Pulmonary artery endothelial cell (primary cell): ENCODE measurements at regions not wholly inside any gene's neighbourhood (a gene's known extent, or its start where the extent isn't known, plus 50 kb on each side); places are given as distances from the start of the nearest gene placed in this dataset.

Source experiments
- DNase-seq: peaks from one replicate; pipeline ENCODE4 v3.0.0-alpha.2; 2011; ENCODE audit warnings: low read depth, low spot score

DNA sequence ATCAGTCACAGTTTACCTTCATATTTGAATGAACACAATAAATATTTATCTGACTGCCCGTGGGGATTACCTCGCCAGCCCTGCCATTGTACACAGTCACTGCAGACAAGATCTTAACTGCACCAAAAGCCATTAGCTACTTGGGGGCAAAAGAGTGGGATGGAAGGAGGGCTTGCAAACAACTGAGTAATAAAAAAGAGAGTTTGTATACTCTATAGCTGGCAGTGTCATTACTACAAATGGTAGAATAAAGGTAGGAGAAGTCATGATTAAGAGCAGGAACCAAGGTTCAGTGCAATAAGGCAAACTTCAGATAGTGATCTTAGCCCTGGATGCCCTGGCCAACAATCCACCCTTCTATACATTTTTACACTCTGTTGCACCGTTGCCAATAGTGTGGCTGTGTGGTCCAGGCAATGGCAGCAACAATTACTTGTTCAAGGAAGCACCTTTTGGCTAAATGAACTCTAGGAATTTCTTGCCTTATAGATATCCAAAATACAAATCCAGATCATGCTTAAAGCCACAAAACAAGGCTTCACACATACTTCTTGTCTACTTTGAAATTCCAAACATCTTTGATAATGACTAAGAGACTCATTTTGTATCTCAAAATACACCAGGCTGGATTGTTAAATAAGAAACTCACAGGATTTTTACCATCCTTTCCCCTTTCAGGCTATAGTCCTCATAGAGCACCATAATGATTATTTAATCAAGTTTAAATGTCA is 955.4 kb upstream of the ADGRB3 start:
- no peak for DNase-seq

GRCh38 chr6:67676892-67677291 is 958.2 kb upstream of the ADGRB3 start:
- DNase-seq = no peak

DNA sequence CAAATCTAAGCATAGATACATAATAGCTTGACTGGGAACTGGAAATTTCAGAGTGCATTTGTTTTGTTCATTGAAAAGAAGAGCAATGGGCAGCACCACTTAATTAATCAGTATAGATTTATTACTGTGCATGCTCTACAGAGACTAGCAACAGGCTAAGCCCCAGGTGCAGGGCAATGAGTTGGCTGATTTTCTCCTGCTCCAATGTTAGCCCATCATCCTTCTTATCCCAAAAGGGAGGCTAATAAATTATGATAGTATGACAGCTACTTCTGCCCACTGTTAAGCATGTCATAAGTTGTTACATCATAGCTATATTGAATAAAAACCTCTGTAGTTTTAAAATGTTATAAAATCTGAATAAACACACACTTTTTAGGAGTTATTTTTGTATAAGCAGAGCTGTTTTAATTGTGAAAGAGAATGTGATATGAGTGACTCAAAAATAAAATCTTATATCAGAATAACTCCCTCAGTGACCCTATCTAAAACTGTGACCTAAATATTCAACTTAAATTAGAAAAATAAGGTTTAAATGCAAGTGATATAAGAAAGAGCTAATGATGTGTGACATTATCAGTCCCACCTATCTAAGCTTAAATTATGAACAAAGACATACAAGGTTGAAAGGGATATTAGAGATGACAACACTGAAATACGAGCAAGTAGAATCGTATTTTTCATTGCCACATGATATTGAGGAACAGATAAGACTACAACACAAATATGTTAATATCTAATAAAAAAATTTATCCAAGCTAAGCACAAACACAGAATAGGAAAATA is 967.3 kb upstream of the ADGRB3 start:
- no peak for DNase-seq

- DNase-seq = no peak
Measured at GRCh38 chr6:67666177-67666964, 968.7 kb upstream of the ADGRB3 start.

DNA sequence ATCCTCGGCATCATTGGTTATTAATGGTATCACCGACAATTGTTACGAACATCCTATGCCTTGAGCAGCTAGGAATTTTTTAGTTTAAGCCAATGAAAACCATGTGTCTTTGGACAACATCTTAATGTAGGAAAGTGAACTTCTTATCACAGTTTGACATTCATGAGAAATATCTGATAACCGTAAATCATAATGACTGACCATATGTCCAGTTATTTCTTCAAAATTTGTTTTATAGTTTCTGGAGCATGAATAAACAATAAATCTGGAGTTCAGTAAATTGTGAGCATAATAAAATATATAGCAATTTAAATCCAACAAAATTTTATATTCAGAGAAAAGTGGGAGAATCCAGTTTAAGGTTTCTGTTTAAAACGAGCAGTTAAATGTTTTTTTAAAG is 970.1 kb upstream of the ADGRB3 start:
- no peak for DNase-seq

- no peak for DNase-seq
Measured at GRCh38 chr6:67663105-67663895, 971.8 kb upstream of the ADGRB3 start.

DNA sequence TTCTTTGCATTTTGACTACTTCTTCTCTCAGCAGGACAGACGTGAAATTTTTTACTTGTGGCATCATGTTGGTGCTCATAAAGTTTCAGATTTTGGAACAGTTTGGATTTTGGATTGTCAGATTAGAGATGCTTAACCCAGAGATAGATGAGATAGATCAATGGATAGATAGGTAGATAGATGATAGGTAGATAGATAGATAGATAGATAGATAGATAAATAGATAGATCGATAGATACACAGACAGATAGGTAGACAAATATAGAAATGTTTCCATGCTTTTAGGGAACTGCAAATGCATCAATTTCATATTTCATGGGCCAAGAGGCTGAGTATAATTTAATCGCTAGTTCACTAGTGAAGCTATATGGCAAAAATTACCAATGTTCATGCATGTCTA is 981.5 kb upstream of the ADGRB3 start:
- no peak for DNase-seq

DNA sequence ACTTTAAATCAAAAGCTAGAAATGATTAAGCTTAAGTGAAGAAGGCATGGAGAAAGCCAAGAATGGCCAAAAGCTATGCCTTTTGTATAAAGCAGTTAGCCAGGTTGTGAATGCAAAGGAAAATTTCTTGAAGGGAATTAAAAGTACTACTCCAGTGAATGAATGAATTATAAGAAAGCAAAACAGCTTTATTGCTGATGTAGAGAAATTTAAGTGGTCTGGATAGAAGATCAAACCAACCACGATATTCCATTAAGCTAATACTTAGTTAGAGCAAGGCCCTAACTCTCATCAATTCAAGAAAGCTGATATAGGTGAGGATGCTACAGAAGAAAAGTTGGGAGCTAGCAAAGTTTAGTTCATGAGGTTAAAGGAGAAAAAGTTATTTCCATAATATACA is 988.5 kb upstream of the ADGRB3 start:
- no peak for DNase-seq

GRCh38 chr6:67643281-67643680 is 991.8 kb upstream of the ADGRB3 start:
- no peak for DNase-seq

- no peak for DNase-seq
Measured at GRCh38 chr6:67642582-67642981, 992.5 kb upstream of the ADGRB3 start.

DNA sequence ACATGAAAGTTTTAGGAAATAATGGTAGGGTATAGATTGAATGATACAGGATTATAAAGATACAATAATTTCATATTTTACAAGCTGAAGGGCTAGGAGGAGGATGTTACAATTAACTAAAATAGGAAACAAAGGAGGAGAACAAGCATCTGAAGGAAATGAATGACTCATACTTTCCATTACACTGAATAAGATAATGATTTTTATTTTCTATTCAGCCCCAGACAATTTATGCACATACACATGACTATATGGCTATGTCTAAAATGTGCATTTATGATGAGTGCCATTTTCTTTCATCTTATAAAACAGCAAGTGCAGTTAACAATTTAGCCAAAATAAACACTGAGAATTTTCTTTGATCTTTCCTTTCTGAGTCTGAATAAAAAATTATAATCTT is 994.6 kb upstream of the ADGRB3 start:
- DNase-seq = peak; percentile 36

DNA sequence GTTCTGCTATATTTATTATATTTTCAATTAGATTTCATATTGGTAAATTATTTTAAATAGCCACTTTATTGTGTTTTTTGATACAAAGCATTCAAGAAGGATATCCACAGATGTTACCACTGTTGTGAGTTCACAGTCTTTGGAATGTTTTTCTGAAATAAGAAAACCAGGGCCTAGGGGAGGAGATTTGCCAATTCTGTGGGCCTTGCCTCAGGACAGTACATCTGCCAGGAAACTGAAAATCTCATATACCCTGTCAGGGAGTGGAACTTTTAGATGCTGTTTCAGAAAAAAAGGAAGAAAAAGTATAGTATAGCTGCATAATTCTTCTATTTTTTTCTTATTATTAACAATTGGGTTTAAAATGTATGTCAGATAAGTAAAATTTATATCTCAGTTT is 995.9 kb upstream of the ADGRB3 start:
- DNase-seq = no peak

GRCh38 chr6:67634199-67634598 is 1000.9 kb upstream of the ADGRB3 start:
- DNase-seq = no peak

- DNase-seq = no peak
Measured at GRCh38 chr6:67633058-67633457, 1002.0 kb upstream of the ADGRB3 start.

DNA sequence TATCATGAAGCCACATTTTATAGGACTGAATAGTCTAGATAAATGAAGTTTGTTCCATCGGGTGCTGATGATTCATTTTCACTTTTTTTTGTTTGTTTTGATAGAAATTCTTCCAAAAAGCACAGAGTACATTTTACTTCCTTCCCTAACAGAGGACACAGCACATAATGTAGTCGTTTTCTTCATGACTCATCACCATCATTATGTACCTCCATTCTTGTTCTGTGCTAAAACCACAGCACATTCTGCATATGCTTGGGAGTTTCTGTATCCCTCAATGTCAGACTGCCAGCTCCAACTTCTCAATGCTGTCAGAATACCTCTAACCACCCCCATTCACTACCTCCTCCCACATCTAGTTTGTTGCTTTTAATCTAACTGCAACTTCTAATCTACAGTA is 1004.9 kb upstream of the ADGRB3 start:
- peak; percentile 49 for DNase-seq

- DNase-seq = no peak
Measured at GRCh38 chr6:67629258-67629657, 1005.8 kb upstream of the ADGRB3 start.

GRCh38 chr6:67615796-67616195 is 1019.3 kb upstream of the ADGRB3 start:
- no peak for DNase-seq

DNA sequence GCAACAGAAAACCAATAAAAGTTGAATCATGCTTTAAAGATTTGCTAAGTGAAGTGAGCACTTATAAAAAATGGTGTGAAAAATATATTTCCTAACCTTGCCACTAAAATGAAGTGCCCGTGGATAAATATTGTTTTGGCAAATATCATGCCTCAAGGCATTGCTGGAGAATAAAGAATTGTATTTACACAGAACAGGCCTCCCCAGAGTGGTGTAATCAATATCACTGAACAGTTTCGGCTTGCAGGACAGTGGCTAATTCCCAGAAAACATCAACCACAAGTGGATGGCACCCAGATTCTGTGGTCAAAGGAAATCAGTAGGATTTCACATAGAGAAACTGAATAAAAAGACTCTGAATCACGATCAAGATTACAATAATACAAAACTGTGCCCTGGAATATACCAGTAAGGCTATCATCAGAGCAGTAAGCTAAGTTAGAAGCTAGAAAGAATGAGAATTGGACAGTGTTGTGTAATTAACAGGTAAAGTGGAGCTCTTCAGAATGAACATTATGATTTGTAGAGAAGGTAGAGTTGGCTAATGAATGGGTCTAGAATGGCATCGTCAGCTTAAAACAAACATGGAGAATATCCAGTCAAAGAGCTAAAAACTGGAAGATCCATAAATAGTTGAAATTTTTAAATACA is 1026.9 kb upstream of the ADGRB3 start:
- DNase-seq = no peak

GRCh38 chr6:67606906-67607828 is 1027.9 kb upstream of the ADGRB3 start:
- DNase-seq = peak; percentile 27

DNA sequence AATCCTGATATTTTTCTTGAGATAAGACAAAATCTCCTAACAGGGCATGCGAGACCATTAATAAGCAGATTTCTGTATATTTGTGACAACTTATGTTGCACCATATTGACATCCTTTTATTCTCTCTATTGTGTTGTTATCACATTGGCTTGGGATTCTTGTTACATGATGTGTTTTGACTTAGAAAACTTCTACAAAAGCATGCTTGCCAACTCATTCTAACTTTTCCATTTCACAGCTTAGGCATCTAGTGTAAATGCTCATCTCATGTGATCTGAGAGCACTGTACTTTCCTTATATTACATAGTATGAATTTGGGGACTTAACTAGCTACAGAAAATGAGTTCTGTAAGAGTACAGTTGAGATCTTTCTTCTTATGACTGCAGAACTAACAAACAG is 1040.7 kb upstream of the ADGRB3 start:
- DNase-seq = no peak
